HG03196 (cell line): ENCODE measurements at regions not wholly inside any gene's neighbourhood (a gene's known extent, or its start where the extent isn't known, plus 50 kb on each side); places are given as distances from the start of the nearest gene placed in this dataset.

Experiments
- ATAC-seq: cut with Tn5 transposase; IDR thresholded peaks from one replicate; pipeline ENCODE4 v1.9.1; 2021; ENCODE audit not compliant: unreplicated experiment

GRCh38 chr3:106643684-106644161, 733.5 kb upstream of the CCDC54 start:
- ATAC-seq, result no peak

- no peak for ATAC-seq
These were observed 703.2 kb upstream of the CCDC54 start for GRCh38 chr3:106673926-106674569.

- no peak for ATAC-seq
These were observed 701.8 kb upstream of the CCDC54 start for GRCh38 chr3:106675451-106675850.

GRCh38 chr3:106678657-106679390, 698.4 kb upstream of the CCDC54 start:
- ATAC-seq, result no peak

GRCh38 chr3:106683953-106684620, 693.2 kb upstream of the CCDC54 start:
- ATAC-seq, result no peak

GRCh38 chr3:106685745-106686144, 691.5 kb upstream of the CCDC54 start:
- no peak for ATAC-seq

GRCh38 chr3:106687905-106688304, 689.3 kb upstream of the CCDC54 start:
- ATAC-seq, result no peak

- ATAC-seq, result no peak
These were observed 688.8 kb upstream of the CCDC54 start for GRCh38 chr3:106688464-106688863.

- no peak for ATAC-seq
These were observed 685.8 kb upstream of the CCDC54 start for GRCh38 chr3:106691476-106691875.

GRCh38 chr3:106692624-106693023, 684.6 kb upstream of the CCDC54 start:
- ATAC-seq, result no peak

GRCh38 chr3:106699122-106699521, 678.1 kb upstream of the CCDC54 start:
- ATAC-seq, result no peak

- ATAC-seq, result no peak
These were observed 676.3 kb upstream of the CCDC54 start for GRCh38 chr3:106700981-106701380.

- ATAC-seq, result no peak
These were observed 673.7 kb upstream of the CCDC54 start for GRCh38 chr3:106703524-106703923.

- no peak for ATAC-seq
These were observed 669.9 kb upstream of the CCDC54 start for GRCh38 chr3:106707347-106707746.

GRCh38 chr3:106710596-106710995, 666.6 kb upstream of the CCDC54 start:
- ATAC-seq, result no peak

- ATAC-seq, result no peak
These were observed 665.6 kb upstream of the CCDC54 start for GRCh38 chr3:106711650-106712049.

- ATAC-seq, result no peak
These were observed 662.8 kb upstream of the CCDC54 start for GRCh38 chr3:106714400-106714799.

- ATAC-seq, result no peak
These were observed 662.0 kb upstream of the CCDC54 start for GRCh38 chr3:106715286-106715685.

- no peak for ATAC-seq
These were observed 660.0 kb upstream of the CCDC54 start for GRCh38 chr3:106717178-106717780.

- no peak for ATAC-seq
These were observed 658.2 kb upstream of the CCDC54 start for GRCh38 chr3:106719077-106719476.

GRCh38 chr3:106719583-106719982, 657.7 kb upstream of the CCDC54 start:
- no peak for ATAC-seq

GRCh38 chr3:106720510-106720909, 656.7 kb upstream of the CCDC54 start:
- ATAC-seq, result no peak
